Common myeloid progenitor, CD34-positive (primary cell): ENCODE measurements at regions not wholly inside any gene's neighbourhood (a gene's known extent, or its start where the extent isn't known, plus 50 kb on each side); places are given as distances from the start of the nearest gene placed in this dataset.
A peak's percentile ranks its signal among the peaks of the same experiment; 100 is the strongest.

ENCODE experiments used
- CTCF ChIA-PET: fragments of 350-600 bp; sonication (Branson Sonifier 250); formaldehyde crosslinking; loops from one replicate; lab custom pipeline; 2021; ENCODE audit warnings: antibody characterized with exemption; lab: Charles Lee
- POLR2A ChIA-PET: fragments of 350-600 bp; sonication (Branson Sonifier 250); formaldehyde crosslinking; loops from one replicate; lab custom pipeline; 2021; ENCODE audit warnings: antibody characterized with exemption; lab: Charles Lee
- DNase-seq, 3 donors: peaks; one replicate each; pipeline versions ENCODE4 v3.0.0 to v3.0.0-alpha.2; 2013
- H3K27ac ChIP-seq, 2 experiments: 1 replicate in 1 of 2; 2 replicates in 1 of 2; pipeline ENCODE4 v1.7.0; 2013; ENCODE audit warnings: inconsistent platforms in 2 of 2, low read length in 2 of 2, mild to moderate bottlenecking in 2 of 2, low read depth in 1 of 2, moderate library complexity in 1 of 2; ENCODE audit not compliant: severe bottlenecking in 2 of 2, insufficient read depth in 1 of 2, poor library complexity in 1 of 2
- H3K27me3 ChIP-seq, 5 experiments: replicated peaks in 2 of 5; 1 replicate in 3 of 5; 2 replicates in 2 of 5; pipeline versions ENCODE4 v1.6.1 to v1.7.0; 2013; ENCODE audit warnings: low read length in 4 of 5, mild to moderate bottlenecking in 2 of 5, moderate library complexity in 2 of 5, inconsistent platforms in 1 of 5; ENCODE audit not compliant: insufficient read depth in 5 of 5, control insufficient read depth in 4 of 5
- H3K36me3 ChIP-seq, 4 experiments: 1 replicate in 2 of 4; 2 replicates in 2 of 4; pipeline versions ENCODE4 v1.6.1 to v1.7.0; 2013; ENCODE audit warnings: low read length in 3 of 4, control low read depth in 1 of 4, mild to moderate bottlenecking in 1 of 4; ENCODE audit not compliant: control insufficient read depth in 4 of 4, insufficient read depth in 4 of 4
- H3K4me1 ChIP-seq, 4 experiments: 1 replicate in 3 of 4; 2 replicates in 1 of 4; pipeline versions ENCODE4 v1.6.1 to v1.7.1; 2013; ENCODE audit warnings: low read length in 3 of 4, mild to moderate bottlenecking in 3 of 4, control low read depth in 1 of 4, inconsistent platforms in 1 of 4, moderate library complexity in 1 of 4; ENCODE audit not compliant: control insufficient read depth in 4 of 4, insufficient read depth in 4 of 4; ENCODE audit errors: control extremely low read depth in 1 of 4
- H3K4me3 ChIP-seq, 7 experiments: 1 replicate in 4 of 7; 2 replicates in 3 of 7; pipeline versions ENCODE4 v1.5.1 to v1.7.0; 2013; ENCODE audit warnings: mild to moderate bottlenecking in 7 of 7, low read length in 6 of 7, moderate library complexity in 6 of 7, inconsistent platforms in 2 of 7, low read depth in 2 of 7, control low read depth in 1 of 7; ENCODE audit not compliant: insufficient read depth in 4 of 7, control insufficient read depth in 1 of 7; ENCODE audit errors: extremely low read depth in 1 of 7
- H3K9me3 ChIP-seq, 5 experiments: 1 replicate in 4 of 5; 2 replicates in 1 of 5; pipeline versions ENCODE4 v1.6.1 to v1.7.1; 2013; ENCODE audit warnings: low read length in 4 of 5, mild to moderate bottlenecking in 2 of 5, inconsistent platforms in 1 of 5, low read depth in 1 of 5, moderate library complexity in 1 of 5; ENCODE audit not compliant: control insufficient read depth in 4 of 5, insufficient read depth in 2 of 5; ENCODE audit errors: control extremely low read depth in 1 of 5
- WGBS: methylation state at CpG from one replicate; pipeline ENCODE4 v1.1.5; 2013; ENCODE audit not compliant: insufficient coverage; 5-methylcytosine and 5-hydroxymethylcytosine counted together

DNA sequence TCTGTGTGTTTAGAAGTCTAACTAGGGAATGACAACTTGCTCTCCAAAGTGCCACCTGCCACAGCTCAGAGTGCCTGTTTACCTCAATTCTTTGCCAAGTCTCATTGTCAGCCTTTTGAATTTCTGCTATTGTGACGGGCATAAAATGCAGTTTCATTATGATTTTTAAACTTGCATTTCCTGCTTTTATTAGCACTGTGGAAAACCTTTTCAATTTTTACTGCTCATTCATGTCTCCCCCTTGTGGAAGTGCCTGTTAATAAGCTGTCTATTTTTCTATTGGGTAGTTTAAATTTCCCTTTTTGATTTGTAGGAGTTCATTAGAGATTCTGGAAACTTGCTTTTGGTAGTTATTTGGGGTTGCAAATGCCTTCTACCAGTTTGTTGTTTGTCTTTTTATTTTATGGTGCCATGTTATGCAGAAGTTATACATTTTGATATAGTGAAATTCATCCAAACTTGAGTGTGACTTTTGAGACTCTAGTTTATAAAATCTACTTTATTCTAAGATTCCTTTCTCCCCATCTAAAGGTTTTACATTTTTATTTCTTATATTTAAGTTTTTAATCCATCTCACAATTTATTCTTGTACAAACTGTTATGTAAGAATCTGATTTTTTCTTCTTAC lies 53.9 kb upstream of the FRMD4B start:
- WGBS: no CpG with 5 or more reads among the region's 1 CpG

DNA sequence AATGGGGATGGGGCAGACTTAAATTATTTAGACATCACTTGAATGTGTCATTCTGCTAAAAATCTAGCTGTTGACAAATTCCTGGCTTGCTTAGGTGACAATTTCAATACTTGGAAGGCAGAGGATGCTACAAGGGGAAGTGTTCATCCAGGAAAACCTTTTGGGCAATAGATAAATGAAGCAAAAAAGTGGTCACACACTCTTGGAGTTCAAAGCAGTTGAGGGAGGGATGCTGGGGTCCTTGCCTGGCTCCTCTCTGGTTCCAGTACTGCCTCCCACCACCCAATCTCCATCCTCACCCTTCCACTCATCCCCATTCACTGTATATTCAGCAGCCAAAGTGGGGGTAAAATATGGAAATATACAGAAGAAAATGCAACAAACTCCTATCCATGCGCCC lies 52.6 kb upstream of the FRMD4B start:
- WGBS: no CpG with 5 or more reads among the region's 1 CpG
- no peaks in the 10 kb centered on the region for H3K36me3 ChIP-seq
- H3K4me3 ChIP-seq: no peak overlapping the region
- DNase-seq: no peak
- no peak overlapping the region for H3K27ac ChIP-seq
- H3K9me3 ChIP-seq: no peaks in the 10 kb centered on the region
- ChIA-PET CTCF (no interaction called here), POLR2A (no interaction called here)
- H3K4me1 ChIP-seq: peaks cover 5 to 15% (median 8%) of the 10 kb centered on the region in 4 experiments
- H3K27me3 ChIP-seq: no peaks in the 10 kb centered on the region

More for the DNA sequence above, 53.9 kb upstream of the FRMD4B start:
- no peaks in the 10 kb centered on the region for H3K27me3 ChIP-seq
- H3K4me3 ChIP-seq: peak overlapping the region in 3 of 7 experiments; percentile 41 to 59 (median 52)
- H3K36me3 ChIP-seq: no peaks in the 10 kb centered on the region
- peak; percentile 47 to 75 (median 71) for DNase-seq
- peaks cover 0 to 10% (median 6%) of the 10 kb centered on the region in 4 experiments for H3K4me1 ChIP-seq
- H3K27ac ChIP-seq: no peak overlapping the region
- ChIA-PET POLR2A (no interaction called here), CTCF (interaction anchor here (0.8 to 3.2 kb wide), 8 partner anchors 12 to 322 kb away, joined by 3 to 12 read pairs (median 4); no protein-coding TSS in a partner anchor)
- peaks cover 0 to 4% (median 0%) of the 10 kb centered on the region in 5 experiments for H3K9me3 ChIP-seq

DNA sequence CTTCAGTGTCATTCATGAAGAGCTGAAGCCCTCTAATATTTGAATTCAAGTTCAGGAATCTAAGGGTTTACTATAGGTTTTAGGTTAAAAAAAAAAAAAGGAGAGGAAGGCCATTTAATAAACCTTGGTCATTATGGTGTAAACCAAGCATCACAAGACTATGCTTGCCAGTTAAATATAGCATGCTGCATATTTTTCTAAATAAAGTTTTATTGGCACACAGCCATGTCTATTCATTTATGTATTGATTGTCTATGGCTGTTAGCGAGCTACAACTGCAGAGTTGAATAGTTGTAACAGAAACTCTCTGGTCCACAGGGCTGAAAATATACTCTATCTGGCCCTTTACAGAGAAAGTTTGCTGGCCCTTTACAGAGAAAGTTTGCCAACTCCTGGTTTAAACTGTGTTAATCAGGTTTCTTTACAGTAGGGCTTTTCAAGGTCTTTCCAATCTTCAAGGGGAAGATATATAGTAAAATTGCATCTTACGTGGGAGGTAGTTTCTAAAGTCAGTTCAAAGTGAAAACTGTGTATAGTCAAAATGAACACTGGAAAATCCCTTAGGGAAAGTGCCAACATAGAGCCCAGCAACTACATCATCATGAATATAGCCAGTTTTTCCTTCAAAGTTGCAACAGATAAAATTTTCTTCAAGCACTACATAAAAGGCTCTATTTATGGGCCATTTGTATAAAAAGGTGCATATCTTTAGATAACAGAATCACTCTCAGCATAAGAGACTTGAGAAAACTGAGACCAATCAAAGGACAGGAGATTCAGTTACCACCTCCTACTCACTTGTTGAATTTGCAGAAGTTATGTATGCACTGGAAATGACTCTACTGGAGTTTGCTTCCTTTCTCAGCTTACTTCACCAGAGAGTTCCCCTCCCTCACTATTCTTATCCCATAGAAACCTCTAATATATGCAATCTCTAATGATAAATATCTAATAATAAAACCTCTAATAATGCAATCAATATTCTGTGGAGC lies 49.7 kb upstream of the FRMD4B start:
- Histone ChIP-seq H3K27ac (no peak overlapping the region), H3K4me1 (peaks cover 6 to 21% (median 11%) of the 10 kb centered on the region in 4 experiments), H3K9me3 (no peaks in the 10 kb centered on the region), H3K27me3 (no peaks in the 10 kb centered on the region), H3K36me3 (no peaks in the 10 kb centered on the region), H3K4me3 (no peak overlapping the region)
- ChIA-PET CTCF (interaction anchor here (1.0 kb wide), 1 partner anchor 9 kb away, joined by 4 read pairs; no protein-coding TSS in a partner anchor), POLR2A (no interaction called here)
- WGBS: no CpG with 5 or more reads among the region's 2 CpGs
- peak in 2 of 3 donors; percentile 65 to 77 for DNase-seq
